HG02623 (cell line): ENCODE measurements at regions not wholly inside any gene's neighbourhood (a gene's known extent, or its start where the extent isn't known, plus 50 kb on each side); places are given as distances from the start of the nearest gene placed in this dataset.
"Not testable (repeated sequence)": the region's sequence is repeated elsewhere in the genome, so short reads cannot be mapped to it uniquely, and the experiment has no call there.

Experiments
- ATAC-seq: cut with Tn5 transposase; IDR thresholded peaks from one replicate; pipeline ENCODE4 v1.9.1; 2021; ENCODE audit warnings: moderate library complexity; ENCODE audit not compliant: unreplicated experiment

- ATAC-seq: no peak
These were observed 95.1 kb upstream of the TMEM178A start for GRCh38 chr2:39570614-39571013.

GRCh38 chr2:39571111-39571731 lies 94.5 kb upstream of the TMEM178A start:
- ATAC-seq: no peak

- no peak for ATAC-seq
These were observed 92.4 kb upstream of the TMEM178A start for GRCh38 chr2:39573276-39573675.

- ATAC-seq: no peak
These were observed 83.9 kb upstream of the TMEM178A start for GRCh38 chr2:39581866-39582265.

- no peak for ATAC-seq
These were observed 82.5 kb upstream of the TMEM178A start for GRCh38 chr2:39583213-39583612.

GRCh38 chr2:39583781-39584180 lies 81.9 kb upstream of the TMEM178A start:
- no peak for ATAC-seq

GRCh38 chr2:39584283-39584965 lies 81.3 kb upstream of the TMEM178A start:
- ATAC-seq: no peak

- ATAC-seq: not testable (repeated sequence)
These were observed 80.2 kb upstream of the TMEM178A start for GRCh38 chr2:39585531-39585930.

GRCh38 chr2:39587168-39587567 lies 78.5 kb upstream of the TMEM178A start:
- ATAC-seq: no peak

- no peak for ATAC-seq
These were observed 78.1 kb upstream of the TMEM178A start for GRCh38 chr2:39587641-39588040.

- ATAC-seq: no peak
These were observed 72.0 kb upstream of the TMEM178A start for GRCh38 chr2:39593439-39594393.

GRCh38 chr2:39595116-39595515 lies 70.6 kb upstream of the TMEM178A start:
- no peak for ATAC-seq

GRCh38 chr2:39597314-39597713 lies 68.4 kb upstream of the TMEM178A start:
- no peak for ATAC-seq

GRCh38 chr2:39602616-39603015 lies 63.1 kb upstream of the TMEM178A start:
- ATAC-seq: no peak

GRCh38 chr2:39603436-39603835 lies 62.3 kb upstream of the TMEM178A start:
- ATAC-seq: no peak

GRCh38 chr2:39604866-39605265 lies 60.9 kb upstream of the TMEM178A start:
- no peak for ATAC-seq

GRCh38 chr2:39606585-39606984 lies 59.1 kb upstream of the TMEM178A start:
- no peak for ATAC-seq

GRCh38 chr2:39607538-39608262 lies 58.0 kb upstream of the TMEM178A start:
- ATAC-seq: no peak

GRCh38 chr2:39608263-39608575 lies 57.5 kb upstream of the TMEM178A start:
- ATAC-seq: no peak

- no peak for ATAC-seq
These were observed 56.9 kb upstream of the TMEM178A start for GRCh38 chr2:39608686-39609441.
